ENCODE measurements at regions not wholly inside any gene's neighbourhood (a gene's known extent, or its start where the extent isn't known, plus 50 kb on each side); places are given as distances from the start of the nearest gene placed in this dataset.
"Not testable (repeated sequence)": the region's sequence is repeated elsewhere in the genome, so short reads cannot be mapped to it uniquely, and the experiment has no call there.

- DNase-seq, result no peak
Observed at GRCh38 chr3:144772372-144772771, 800.7 kb downstream of the DIPK2A start.

- DNase-seq, result no peak
Observed at GRCh38 chr3:144773350-144773749, 801.7 kb downstream of the DIPK2A start.

- DNase-seq, result no peak
Observed at GRCh38 chr3:144774897-144775296, 803.3 kb downstream of the DIPK2A start.

GRCh38 chr3:144775551-144775950, 803.9 kb downstream of the DIPK2A start:
- DNase-seq, result no peak

- no peak for DNase-seq
Observed at GRCh38 chr3:144777906-144778305, 806.3 kb downstream of the DIPK2A start.

- no peak for DNase-seq
Observed at GRCh38 chr3:144791034-144791433, 819.4 kb downstream of the DIPK2A start.

GRCh38 chr3:144801890-144802289, 830.3 kb downstream of the DIPK2A start:
- DNase-seq, result no peak

- DNase-seq, result no peak
Observed at GRCh38 chr3:144809380-144809779, 837.8 kb downstream of the DIPK2A start.

- no peak for DNase-seq
Observed at GRCh38 chr3:144810160-144810559, 838.5 kb downstream of the DIPK2A start.

GRCh38 chr3:144815655-144816054, 844.0 kb downstream of the DIPK2A start:
- no peak for DNase-seq

- DNase-seq, result no peak
Observed at GRCh38 chr3:144816323-144816722, 844.7 kb downstream of the DIPK2A start.

- no peak for DNase-seq
Observed at GRCh38 chr3:144818973-144819372, 847.4 kb downstream of the DIPK2A start.

- not testable (repeated sequence) for DNase-seq
Observed at GRCh38 chr3:144820232-144820631, 848.6 kb downstream of the DIPK2A start.

- no peak for DNase-seq
Observed at GRCh38 chr3:144820726-144821125, 849.1 kb downstream of the DIPK2A start.

- no peak for DNase-seq
Observed at GRCh38 chr3:144821583-144821982, 850.0 kb downstream of the DIPK2A start.

GRCh38 chr3:144822671-144823070, 851.0 kb downstream of the DIPK2A start:
- no peak for DNase-seq

GRCh38 chr3:144831955-144832716, 860.5 kb downstream of the DIPK2A start:
- DNase-seq, result no peak

- DNase-seq, result no peak
Observed at GRCh38 chr3:144839991-144840390, 868.4 kb downstream of the DIPK2A start.

GRCh38 chr3:144840866-144841265, 869.2 kb downstream of the DIPK2A start:
- no peak for DNase-seq

GRCh38 chr3:144843099-144843498, 871.5 kb downstream of the DIPK2A start:
- no peak for DNase-seq

GRCh38 chr3:144852999-144853398, 881.4 kb downstream of the DIPK2A start:
- DNase-seq, result no peak

- DNase-seq, result not testable (repeated sequence)
Observed at GRCh38 chr3:144854020-144854419, 882.4 kb downstream of the DIPK2A start.

GRCh38 chr3:144859161-144859560, 887.5 kb downstream of the DIPK2A start:
- DNase-seq, result no peak

- no peak for DNase-seq
Observed at GRCh38 chr3:144864646-144865045, 893.0 kb downstream of the DIPK2A start.

- no peak for DNase-seq
Observed at GRCh38 chr3:144865948-144866347, 894.3 kb downstream of the DIPK2A start.
